K562 (cell line): ENCODE measurements at regions not wholly inside any gene's neighbourhood (a gene's known extent, or its start where the extent isn't known, plus 50 kb on each side); places are given as distances from the start of the nearest gene placed in this dataset.

ENCODE experiments used
- ATAC-seq: fragments of 200-7000 bp; cut with Tn5 transposase; 3 replicates; pipeline ENCODE4 v1.9.1; 2020; ENCODE audit warnings: moderate library complexity
- BruUV-seq: library from RNA; stranded (reverse); fragments of 400-500 nt; replicated peaks from 2 replicates; lab custom pipeline; 2021; lab: Mats Ljungman, UMichigan
- CTCF ChIA-PET: fragments of 300-600 bp; formaldehyde crosslinking; extraction: SDS; loops from one replicate; lab custom pipeline; 2021; ENCODE audit warnings: low intra/inter-chr PET ratio; lab: Yijun Ruan, JAX
- POLR2A ChIA-PET: fragments of 300-600, 350-650 bp; sonication (Branson Sonifier 250); formaldehyde crosslinking; extraction: SDS; loops from one replicate; lab custom pipeline; 2021; ENCODE audit warnings: antibody characterized with exemption, inconsistent platforms; lab: Yijun Ruan, JAX
- DNase-seq, 4 experiments: peaks; one replicate each; pipeline versions ENCODE4 v3.0.0 to v3.0.0-alpha.2; 2011 to 2018; ENCODE audit warnings: low spot score in 3 of 4, mixed read lengths in 3 of 4; ENCODE audit errors: extremely low read depth in 1 of 4
- FAIRE-seq: peaks from 2 replicates; lab custom pipeline; 2011; peaks lifted over from hg19 to GRCh38; lab: Jason Lieb, UNC
- H2AFZ ChIP-seq: 2 replicates; pipeline ENCODE4 v1.6.0; 2011; ENCODE audit warnings: low read depth, low read length, control low read depth, inconsistent platforms
- H3K27ac ChIP-seq: fragments of 200-600 bp; 3 replicates; pipeline ENCODE4 v1.8.0; 2011; ENCODE audit warnings: low read depth, mild to moderate bottlenecking, control low read depth, inconsistent platforms, low read length, moderate library complexity, mixed read lengths; ENCODE audit errors: extremely low read depth
- H3K27me3 ChIP-seq, 2 experiments: fragments of 300-600 bp in 1 of 2; 2 replicates in 1 of 2; 3 replicates in 1 of 2; pipeline versions ENCODE4 v1.6.0 to v1.8.0; 2011; ENCODE audit warnings: inconsistent platforms in 2 of 2, low read length in 2 of 2, mild to moderate bottlenecking in 1 of 2, mixed read lengths in 1 of 2, moderate library complexity in 1 of 2; ENCODE audit not compliant: control insufficient read depth in 2 of 2, insufficient read depth in 2 of 2
- H3K36me3 ChIP-seq: fragments of 300-600 bp; 3 replicates; pipeline ENCODE4 v1.8.0; 2011; ENCODE audit warnings: mild to moderate bottlenecking, low read length, inconsistent platforms; ENCODE audit not compliant: control insufficient read depth, insufficient read depth
- H3K4me1 ChIP-seq, 2 experiments: fragments of 200-600 bp in 1 of 2; replicated peaks in 1 of 2; 2 replicates in 1 of 2; 3 replicates in 1 of 2; pipeline versions ENCODE4 v1.5.1 to v1.8.0; 2011; ENCODE audit warnings: inconsistent platforms in 2 of 2, low read length in 2 of 2, mild to moderate bottlenecking in 1 of 2, mixed read lengths in 1 of 2, moderate library complexity in 1 of 2; ENCODE audit not compliant: control insufficient read depth in 2 of 2, insufficient read depth in 2 of 2
- H3K4me2 ChIP-seq: 2 replicates; pipeline ENCODE4 v1.6.1; 2011; ENCODE audit warnings: low read length, control low read depth, inconsistent platforms, mixed read lengths; ENCODE audit not compliant: insufficient read depth
- H3K4me3 ChIP-seq: fragments of 200-600 bp; sonication (generic), shearing (Covaris generic); 2 replicates; pipeline ENCODE4 v1.5.1; 2016; ENCODE audit warnings: control low read depth, inconsistent platforms
- H3K79me2 ChIP-seq: fragments of 200-600 bp; 3 replicates; pipeline ENCODE4 v1.8.0; 2011; ENCODE audit warnings: low read length, inconsistent platforms; ENCODE audit not compliant: control insufficient read depth, insufficient read depth
- H3K9ac ChIP-seq, 2 experiments: 2 replicates each; pipeline versions ENCODE4 v1.6.0 to v1.6.1; 2011; ENCODE audit warnings: low read depth in 2 of 2, low read length in 2 of 2, control low read depth in 1 of 2, inconsistent platforms in 1 of 2, mild to moderate bottlenecking in 1 of 2, mixed read lengths in 1 of 2; ENCODE audit not compliant: insufficient read depth in 1 of 2
- H3K9me1 ChIP-seq: one replicate; pipeline ENCODE4 v1.6.0; 2011; ENCODE audit warnings: inconsistent platforms, mild to moderate bottlenecking, low read length, moderate library complexity; ENCODE audit not compliant: control insufficient read depth, insufficient read depth
- H3K9me3 ChIP-seq: replicated peaks from 2 replicates; pipeline ENCODE4 v1.5.1; 2011; ENCODE audit warnings: low read depth, low read length, inconsistent platforms; ENCODE audit not compliant: control insufficient read depth, insufficient read depth
- H4K20me1 ChIP-seq: replicated peaks from 2 replicates; pipeline ENCODE4 v1.6.1; 2011; ENCODE audit warnings: low read length, inconsistent platforms, mixed read lengths; ENCODE audit not compliant: control insufficient read depth, insufficient read depth
- ARID1B ChIP-seq: fragments of 450-650 bp; IDR thresholded peaks from 2 replicates; pipeline ENCODE4 v1.6.1; 2016; ENCODE audit warnings: antibody characterized with exemption, mild to moderate bottlenecking, inconsistent platforms
- CBFA2T2 ChIP-seq: fragments of 450-650 bp; conservative IDR thresholded peaks from 2 replicates; pipeline ENCODE4 v1.6.1; 2017; ENCODE audit warnings: mild to moderate bottlenecking
- FOXM1 ChIP-seq, 2 experiments: fragments of 450-650 bp in 1 of 2; sonication (generic) in 1 of 2; formaldehyde crosslinking in 1 of 2; IDR thresholded peaks; 2 replicates each; pipeline versions ENCODE4 v1.6.1 to v1.9.0; 2017 to 2022; ENCODE audit warnings: low read depth in 2 of 2, mild to moderate bottlenecking in 2 of 2, missing genetic modification reagents in 1 of 2, moderate library complexity in 1 of 2
- POLR2G ChIP-seq: fragments of 200-400 bp; formaldehyde crosslinking; IDR thresholded peaks from 2 replicates; pipeline ENCODE4 v1.6.1; 2017; ENCODE audit warnings: low read depth, mild to moderate bottlenecking, antibody characterized with exemption, low read length, moderate library complexity
- SMAD4 ChIP-seq: fragments of 250-450 bp; sonication (Bioruptor Pico); conservative IDR thresholded peaks from 2 replicates; pipeline ENCODE4 v1.8.0; 2021; ENCODE audit warnings: inconsistent platforms, mild to moderate bottlenecking, moderate library complexity
- SMARCA4 ChIP-seq: fragments of 450-650 bp; IDR thresholded peaks from 2 replicates; pipeline ENCODE4 v1.6.1; 2016
- TBL1XR1 ChIP-seq, 2 experiments: IDR thresholded peaks; 2 replicates each; pipeline ENCODE4 v1.6.1; 2012; ENCODE audit warnings: improper control_type of control experiment in 2 of 2, low read length in 2 of 2, mild to moderate bottlenecking in 1 of 2
- WGBS: fragments of 100-300 bp; shearing (Covaris generic); methylation state at CpG from one replicate; pipeline ENCODE4 v1.1.6; 2016; ENCODE audit warnings: low coverage, mixed read lengths; ENCODE audit not compliant: insufficient coverage; ENCODE audit errors: missing lambda C conversion rate; 5-methylcytosine and 5-hydroxymethylcytosine counted together
- in situ Hi-C: fragments of 300-500 bp; cut with MboI; formaldehyde crosslinking; loops from 4 replicates; pipeline ENCODE4 v1.15.0; 2018; ENCODE audit warnings: inconsistent platforms, mixed read lengths
- intact Hi-C: fragments of 100-400 bp; cut with micrococcal nuclease; formaldehyde crosslinking; loops from 2 replicates; pipeline ENCODE4 v1.14.2; 2022
- TF ChIP-seq, protein P1 (sequence below), 3 experiments: IDR thresholded peaks in 2 of 3; conservative IDR thresholded peaks in 1 of 3; 2 replicates each; pipeline ENCODE4 v1.5.1; 2011 to 2012; ENCODE audit warnings: low read length in 3 of 3, mild to moderate bottlenecking in 3 of 3, control low read depth in 2 of 3, improper control_type of control experiment in 1 of 3, inconsistent platforms in 1 of 3, low read depth in 1 of 3, mixed read lengths in 1 of 3, moderate library complexity in 1 of 3; ENCODE audit not compliant: insufficient read depth in 2 of 3
- TF ChIP-seq, protein P2 (sequence below): fragments of 450-650 bp; formaldehyde crosslinking; conservative IDR thresholded peaks from 2 replicates; pipeline ENCODE4 v1.4.0; 2022; ENCODE audit warnings: mild to moderate bottlenecking, missing genetic modification characterization
- TF ChIP-seq, protein P3 (sequence below): fragments of 250-450 bp; sonication (Bioruptor Pico); IDR thresholded peaks from 2 replicates; pipeline ENCODE4 v1.5.1; 2021; ENCODE audit warnings: mild to moderate bottlenecking
- TF ChIP-seq, protein P4 (sequence below): fragments of 450-650 bp; IDR thresholded peaks from 2 replicates; pipeline ENCODE4 v1.6.1; 2018; ENCODE audit warnings: mild to moderate bottlenecking, low read depth; ENCODE audit not compliant: partially characterized antibody
- TF ChIP-seq, protein P5 (sequence below): fragments of 250-450 bp; sonication (Bioruptor Pico); IDR thresholded peaks from 2 replicates; pipeline ENCODE4 v1.9.0; 2021; ENCODE audit warnings: mild to moderate bottlenecking

DNA sequence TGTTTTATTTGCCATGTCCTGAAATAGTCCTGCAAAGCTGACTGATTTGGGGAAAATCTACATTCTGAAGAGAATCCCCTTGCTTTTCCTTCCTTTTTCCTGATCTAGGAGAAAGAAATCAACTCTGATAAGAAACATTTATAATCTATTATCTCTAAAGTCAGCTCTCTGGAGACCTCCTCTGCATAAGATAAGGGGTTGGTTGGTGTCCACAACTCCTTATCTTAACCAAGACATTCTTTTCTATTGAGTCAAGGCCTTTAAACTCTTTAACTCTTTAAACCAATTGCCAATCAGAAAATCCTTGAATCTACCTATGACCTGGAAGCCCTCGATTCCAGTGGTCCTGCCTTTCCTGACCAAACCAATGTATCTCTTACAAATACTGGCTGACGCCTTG, 373.6 kb upstream of the RASGEF1B start:
- no peak overlapping the region for H2AFZ ChIP-seq
- no peak overlapping the region for H3K4me2 ChIP-seq
- WGBS = 14% methylated on average over 2 of the region's 2 CpGs
- no peak overlapping the region for H3K4me3 ChIP-seq
- H3K79me2 ChIP-seq = no peaks in the 10 kb centered on the region
- no TSS peak for BruUV-seq
- ATAC-seq = 0 out of 3 replicates have a peak, but pooled peaks have one; percentile 30
- in situ Hi-C loops = no loop called here
- POLR2A ChIA-PET = no interaction called here
- H3K27ac ChIP-seq = no peak overlapping the region
- H3K9ac ChIP-seq = no peak overlapping the region
- H3K9me1 ChIP-seq = no peaks in the 10 kb centered on the region
- H3K36me3 ChIP-seq = no peaks in the 10 kb centered on the region
- no peaks in the 10 kb centered on the region for H4K20me1 ChIP-seq
- H3K9me3 ChIP-seq = no peaks in the 10 kb centered on the region
- CTCF ChIA-PET = interaction anchor here (1.0 to 2.2 kb wide), 3 partner anchors 130 to 439 kb away, joined by 4 to 31 read pairs (median 24); no protein-coding TSS in a partner anchor
- H3K4me1 ChIP-seq = peaks cover 0 to 11% of the 10 kb centered on the region in 2 experiments; a peak in 2 of 5 replicates
- DNase-seq = peak in 1 of 4 experiments; percentile 12
- peaks cover 0 to 8% of the 10 kb centered on the region in 2 experiments; a peak in 2 of 5 replicates for H3K27me3 ChIP-seq
- intact Hi-C loops = no loop called here
- no peak for FAIRE-seq
- peak; percentile 41; the same call in 1 of the 2 replicates for TF ChIP-seq FOXM1 (IDR thresholded peaks at IDR 0.05; ENCODE audit: low read depth)
- TF ChIP-seq FOXM1 (CRISPR knock-in tag; IDR thresholded peaks at IDR 0.05; ENCODE audit: low read depth) = no peak
- TF ChIP-seq, protein P1, sequence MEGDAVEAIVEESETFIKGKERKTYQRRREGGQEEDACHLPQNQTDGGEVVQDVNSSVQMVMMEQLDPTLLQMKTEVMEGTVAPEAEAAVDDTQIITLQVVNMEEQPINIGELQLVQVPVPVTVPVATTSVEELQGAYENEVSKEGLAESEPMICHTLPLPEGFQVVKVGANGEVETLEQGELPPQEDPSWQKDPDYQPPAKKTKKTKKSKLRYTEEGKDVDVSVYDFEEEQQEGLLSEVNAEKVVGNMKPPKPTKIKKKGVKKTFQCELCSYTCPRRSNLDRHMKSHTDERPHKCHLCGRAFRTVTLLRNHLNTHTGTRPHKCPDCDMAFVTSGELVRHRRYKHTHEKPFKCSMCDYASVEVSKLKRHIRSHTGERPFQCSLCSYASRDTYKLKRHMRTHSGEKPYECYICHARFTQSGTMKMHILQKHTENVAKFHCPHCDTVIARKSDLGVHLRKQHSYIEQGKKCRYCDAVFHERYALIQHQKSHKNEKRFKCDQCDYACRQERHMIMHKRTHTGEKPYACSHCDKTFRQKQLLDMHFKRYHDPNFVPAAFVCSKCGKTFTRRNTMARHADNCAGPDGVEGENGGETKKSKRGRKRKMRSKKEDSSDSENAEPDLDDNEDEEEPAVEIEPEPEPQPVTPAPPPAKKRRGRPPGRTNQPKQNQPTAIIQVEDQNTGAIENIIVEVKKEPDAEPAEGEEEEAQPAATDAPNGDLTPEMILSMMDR (IDR thresholded peaks at IDR 0.05 in 2 of 3, conservative IDR thresholded peaks at IDR 0.05 in 1 of 3; ENCODE audit: insufficient read depth in 2 of 3, low read depth in 1 of 3, low read length in 3 of 3) = no peak
- 0 out of 2 replicates have a peak, but pooled peaks have one; percentile 73 for TF ChIP-seq SMARCA4
- TF ChIP-seq ARID1B = peak; percentile 84
- TF ChIP-seq, protein P2, sequence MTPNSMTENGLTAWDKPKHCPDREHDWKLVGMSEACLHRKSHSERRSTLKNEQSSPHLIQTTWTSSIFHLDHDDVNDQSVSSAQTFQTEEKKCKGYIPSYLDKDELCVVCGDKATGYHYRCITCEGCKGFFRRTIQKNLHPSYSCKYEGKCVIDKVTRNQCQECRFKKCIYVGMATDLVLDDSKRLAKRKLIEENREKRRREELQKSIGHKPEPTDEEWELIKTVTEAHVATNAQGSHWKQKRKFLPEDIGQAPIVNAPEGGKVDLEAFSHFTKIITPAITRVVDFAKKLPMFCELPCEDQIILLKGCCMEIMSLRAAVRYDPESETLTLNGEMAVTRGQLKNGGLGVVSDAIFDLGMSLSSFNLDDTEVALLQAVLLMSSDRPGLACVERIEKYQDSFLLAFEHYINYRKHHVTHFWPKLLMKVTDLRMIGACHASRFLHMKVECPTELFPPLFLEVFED (CRISPR knock-in tag) = no peak
- TF ChIP-seq SMAD4 (CRISPR knock-in tag) = 0 out of 2 replicates have a peak, but pooled peaks have one; percentile 6
- TF ChIP-seq POLR2G = no peak
- peak in 1 of 2 experiments; percentile 20; a peak in 1 of 4 replicates for TF ChIP-seq TBL1XR1 (IDR thresholded peaks at IDR 0.05; ENCODE audit: low read length in 2 of 2)
- TF ChIP-seq, protein P3, sequence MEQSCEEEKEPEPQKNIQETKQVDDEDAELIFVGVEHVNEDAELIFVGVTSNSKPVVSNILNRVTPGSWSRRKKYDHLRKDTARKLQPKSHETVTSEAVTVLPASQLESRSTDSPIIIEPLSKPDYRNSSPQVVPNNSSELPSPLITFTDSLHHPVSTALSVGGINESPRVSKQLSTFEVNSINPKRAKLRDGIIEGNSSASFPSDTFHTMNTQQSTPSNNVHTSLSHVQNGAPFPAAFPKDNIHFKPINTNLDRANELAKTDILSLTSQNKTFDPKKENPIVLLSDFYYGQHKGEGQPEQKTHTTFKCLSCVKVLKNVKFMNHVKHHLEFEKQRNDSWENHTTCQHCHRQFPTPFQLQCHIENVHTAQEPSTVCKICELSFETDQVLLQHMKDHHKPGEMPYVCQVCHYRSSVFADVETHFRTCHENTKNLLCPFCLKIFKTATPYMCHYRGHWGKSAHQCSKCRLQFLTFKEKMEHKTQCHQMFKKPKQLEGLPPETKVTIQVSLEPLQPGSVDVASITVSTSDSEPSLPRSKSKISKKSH (CRISPR knock-in tag) = no peak
- TF ChIP-seq, protein P4, sequence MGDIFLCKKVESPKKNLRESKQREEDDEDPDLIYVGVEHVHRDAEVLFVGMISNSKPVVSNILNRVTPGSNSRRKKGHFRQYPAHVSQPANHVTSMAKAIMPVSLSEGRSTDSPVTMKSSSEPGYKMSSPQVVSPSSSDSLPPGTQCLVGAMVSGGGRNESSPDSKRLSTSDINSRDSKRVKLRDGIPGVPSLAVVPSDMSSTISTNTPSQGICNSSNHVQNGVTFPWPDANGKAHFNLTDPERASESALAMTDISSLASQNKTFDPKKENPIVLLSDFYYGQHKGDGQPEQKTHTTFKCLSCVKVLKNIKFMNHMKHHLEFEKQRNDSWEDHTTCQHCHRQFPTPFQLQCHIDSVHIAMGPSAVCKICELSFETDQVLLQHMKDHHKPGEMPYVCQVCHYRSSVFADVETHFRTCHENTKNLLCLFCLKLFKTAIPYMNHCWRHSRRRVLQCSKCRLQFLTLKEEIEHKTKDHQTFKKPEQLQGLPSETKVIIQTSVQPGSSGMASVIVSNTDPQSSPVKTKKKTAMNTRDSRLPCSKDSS = no peak
- TF ChIP-seq CBFA2T2 = peak; percentile 66
- TF ChIP-seq, protein P5, sequence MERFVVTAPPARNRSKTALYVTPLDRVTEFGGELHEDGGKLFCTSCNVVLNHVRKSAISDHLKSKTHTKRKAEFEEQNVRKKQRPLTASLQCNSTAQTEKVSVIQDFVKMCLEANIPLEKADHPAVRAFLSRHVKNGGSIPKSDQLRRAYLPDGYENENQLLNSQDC (CRISPR knock-in tag) = no peak
